Chondrocyte (in vitro differentiated cells): ENCODE measurements at regions not wholly inside any gene's neighbourhood (a gene's known extent, or its start where the extent isn't known, plus 50 kb on each side); places are given as distances from the start of the nearest gene placed in this dataset.

Experiments
- DNase-seq: peaks from one replicate; pipeline ENCODE4 v3.0.0; 2021; ENCODE audit warnings: mixed read lengths, low spot score
- H3K27ac Mint-ChIP-seq: one replicate; pipeline ENCODE4 v1.8.0; 2021; ENCODE audit warnings: mild to moderate bottlenecking, moderate library complexity, mixed read lengths; ENCODE audit not compliant: unreplicated experiment
- H3K27me3 Mint-ChIP-seq: 2 replicates; pipeline ENCODE4 v1.8.0; 2021; ENCODE audit warnings: low read depth, mixed read lengths
- H3K36me3 Mint-ChIP-seq: 2 replicates; pipeline ENCODE4 v1.8.0; 2021; ENCODE audit warnings: low read depth, mixed read lengths
- H3K4me1 Mint-ChIP-seq: 2 replicates; pipeline ENCODE4 v1.8.0; 2021; ENCODE audit warnings: low read depth, mild to moderate bottlenecking, mixed read lengths
- H3K4me3 Mint-ChIP-seq: one replicate; pipeline ENCODE4 v1.8.0; 2021; ENCODE audit warnings: mild to moderate bottlenecking, moderate library complexity, mixed read lengths; ENCODE audit not compliant: unreplicated experiment
- H3K9me3 Mint-ChIP-seq: 2 replicates; pipeline ENCODE4 v1.8.0; 2021; ENCODE audit warnings: low read depth, mixed read lengths
- CTCF ChIP-seq: fragments of 200-600 bp; sonication (generic); IDR thresholded peaks from 2 replicates; pipeline ENCODE4 v1.5.0; 2021; ENCODE audit warnings: antibody characterized with exemption, mild to moderate bottlenecking, moderate library complexity

DNA sequence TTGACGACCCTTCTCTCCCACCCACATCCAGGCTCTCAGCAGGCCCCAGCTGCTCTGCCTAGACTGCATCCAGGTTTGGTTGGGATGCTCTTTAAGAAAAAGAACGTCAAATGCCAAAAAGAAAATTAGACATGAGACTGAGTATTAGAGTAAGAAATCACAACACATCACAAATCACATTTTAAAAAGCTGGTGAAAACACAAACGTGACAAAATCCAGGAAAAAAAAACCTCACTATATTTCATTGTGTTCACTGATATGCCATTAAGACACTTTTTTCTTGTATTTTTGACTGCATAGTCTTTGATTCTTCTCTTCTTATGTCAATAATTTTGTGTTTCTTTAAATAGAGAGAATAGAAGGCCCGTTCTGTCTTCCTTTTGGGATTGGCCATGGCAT lies 243.7 kb downstream of the TLE3 start:
- Mint-ChIP-seq H3K9me3 (no peaks in the 10 kb centered on the region), H3K36me3 (no peaks in the 10 kb centered on the region), H3K27ac (peak overlapping the region; percentile 96), H3K27me3 (no peaks in the 10 kb centered on the region), H3K4me1 (peaks cover 58% of the 10 kb centered on the region), H3K4me3 (no peak overlapping the region)
- TF ChIP-seq CTCF: no peak
- no peak for DNase-seq

GRCh38 chr15:69854521-69855181 lies 243.1 kb downstream of the TLE3 start:
- peaks cover 58% of the 10 kb centered on the region for H3K4me1 Mint-ChIP-seq
- peak overlapping the region; percentile 66 for H3K4me3 Mint-ChIP-seq
- DNase-seq: no peak

GRCh38 chr15:69855258-69856000 lies 242.3 kb downstream of the TLE3 start:
- Mint-ChIP-seq H3K27ac (peak overlapping the region; percentile 96), H3K4me3 (peak overlapping the region; percentile 66), H3K4me1 (peaks cover 58% of the 10 kb centered on the region), H3K27me3 (no peaks in the 10 kb centered on the region), H3K36me3 (no peaks in the 10 kb centered on the region), H3K9me3 (no peaks in the 10 kb centered on the region)
- no peak for TF ChIP-seq CTCF
- DNase-seq: no peak

More at GRCh38 chr15:69854521-69855181, 243.1 kb downstream of the TLE3 start:
- Mint-ChIP-seq H3K27me3 (no peaks in the 10 kb centered on the region), H3K27ac (peak overlapping the region; percentile 96), H3K36me3 (no peaks in the 10 kb centered on the region), H3K9me3 (no peaks in the 10 kb centered on the region)
- TF ChIP-seq CTCF: peak; percentile 27

DNA sequence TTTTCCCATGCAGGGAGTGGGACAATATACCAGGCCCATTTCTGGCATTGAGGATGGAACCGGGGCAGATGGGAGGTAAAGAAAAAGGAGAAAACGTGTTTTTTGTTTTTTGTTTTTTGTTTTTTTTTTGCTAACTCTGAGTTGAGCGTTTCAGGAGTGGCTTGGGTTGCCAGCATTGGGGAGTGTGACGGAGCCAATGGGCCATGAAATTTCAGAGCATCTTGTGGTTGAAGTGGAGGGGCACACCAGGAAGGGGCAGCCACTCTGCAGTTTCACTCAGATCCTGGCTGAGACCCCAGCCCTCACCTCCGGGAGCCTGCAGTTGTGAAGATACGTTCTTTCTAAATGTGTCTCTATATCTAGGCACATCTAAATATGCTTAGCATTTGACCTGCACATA lies 240.5 kb downstream of the TLE3 start:
- Mint-ChIP-seq H3K9me3 (no peaks in the 10 kb centered on the region), H3K27ac (no peak overlapping the region), H3K36me3 (no peaks in the 10 kb centered on the region), H3K4me1 (peaks cover 63% of the 10 kb centered on the region), H3K27me3 (no peaks in the 10 kb centered on the region), H3K4me3 (no peak overlapping the region)
- no peak for DNase-seq
- no peak for TF ChIP-seq CTCF

GRCh38 chr15:69857686-69858391 lies 239.9 kb downstream of the TLE3 start:
- no peak overlapping the region for H3K27ac Mint-ChIP-seq
- H3K27me3 Mint-ChIP-seq: no peaks in the 10 kb centered on the region
- no peaks in the 10 kb centered on the region for H3K9me3 Mint-ChIP-seq
- peaks cover 63% of the 10 kb centered on the region for H3K4me1 Mint-ChIP-seq
- DNase-seq: no peak
- H3K4me3 Mint-ChIP-seq: no peak overlapping the region
- H3K36me3 Mint-ChIP-seq: no peaks in the 10 kb centered on the region
- no peak for TF ChIP-seq CTCF
